ENCODE measurements at regions not wholly inside any gene's neighbourhood (a gene's known extent, or its start where the extent isn't known, plus 50 kb on each side); places are given as distances from the start of the nearest gene placed in this dataset.

DNA sequence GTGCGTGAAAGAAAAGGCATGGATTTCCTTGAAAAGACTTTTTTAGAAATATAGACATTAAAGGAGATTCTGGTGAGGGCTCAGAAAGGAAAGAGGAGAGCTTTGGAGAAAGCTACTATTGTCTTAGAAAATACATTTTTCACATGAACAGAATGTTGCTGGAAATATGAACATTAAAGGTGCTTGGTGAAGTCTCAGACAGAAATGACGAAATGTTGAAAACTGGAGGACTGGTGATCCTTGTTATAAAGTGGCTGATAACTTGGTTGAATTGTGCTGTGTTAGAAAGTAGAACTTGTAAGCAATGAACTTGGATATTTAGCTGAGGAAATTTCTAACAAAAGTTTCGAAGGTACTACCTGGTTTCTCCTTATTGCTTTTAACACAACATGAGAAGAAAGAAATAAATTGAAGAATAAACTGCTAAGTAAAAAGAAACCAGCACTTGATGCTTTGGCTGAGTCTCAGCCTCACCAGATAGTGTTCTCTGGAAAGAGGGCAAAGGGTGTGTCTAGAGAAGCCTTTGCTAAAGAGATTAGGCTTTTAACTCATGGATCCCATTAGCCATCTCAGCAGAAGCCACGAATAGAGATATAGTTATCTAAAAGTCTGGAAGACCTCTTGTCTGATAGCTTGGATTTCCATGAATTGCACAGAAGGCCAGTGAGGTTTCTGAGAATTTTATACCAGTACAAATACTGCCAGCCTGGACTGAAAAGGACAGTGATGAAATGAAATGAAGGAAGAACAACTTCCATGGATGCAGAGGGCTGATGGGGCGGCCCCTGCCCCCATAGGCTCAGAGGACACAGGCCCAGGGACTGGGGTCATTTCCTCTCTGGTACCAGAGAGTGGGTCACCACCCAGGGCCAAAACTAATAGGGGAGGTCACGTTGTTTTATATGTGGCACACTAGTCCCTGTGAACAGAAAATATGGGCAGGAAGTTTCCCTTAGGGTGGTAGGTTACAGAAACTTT, 91.5 kb downstream of the RPL22L1 start (continued):
- TF ChIP-seq, protein P1, sequence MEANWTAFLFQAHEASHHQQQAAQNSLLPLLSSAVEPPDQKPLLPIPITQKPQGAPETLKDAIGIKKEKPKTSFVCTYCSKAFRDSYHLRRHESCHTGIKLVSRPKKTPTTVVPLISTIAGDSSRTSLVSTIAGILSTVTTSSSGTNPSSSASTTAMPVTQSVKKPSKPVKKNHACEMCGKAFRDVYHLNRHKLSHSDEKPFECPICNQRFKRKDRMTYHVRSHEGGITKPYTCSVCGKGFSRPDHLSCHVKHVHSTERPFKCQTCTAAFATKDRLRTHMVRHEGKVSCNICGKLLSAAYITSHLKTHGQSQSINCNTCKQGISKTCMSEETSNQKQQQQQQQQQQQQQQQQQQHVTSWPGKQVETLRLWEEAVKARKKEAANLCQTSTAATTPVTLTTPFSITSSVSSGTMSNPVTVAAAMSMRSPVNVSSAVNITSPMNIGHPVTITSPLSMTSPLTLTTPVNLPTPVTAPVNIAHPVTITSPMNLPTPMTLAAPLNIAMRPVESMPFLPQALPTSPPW (CRISPR knock-in tag; IDR thresholded peaks at IDR 0.05) = no peak
- TF ChIP-seq HDAC6 (IDR thresholded peaks at IDR 0.05; ENCODE audit: low read depth, low read length) (no peak), EWSR1 (IDR thresholded peaks at IDR 0.05; ENCODE audit: borderline replicate concordance, low read depth, partially characterized antibody) (no peak), GATAD2A (IDR thresholded peaks at IDR 0.05) (peak; percentile 97), POU5F1 (IDR thresholded peaks at IDR 0.05; ENCODE audit: borderline replicate concordance, low read depth, low read length, partially characterized antibody) (no peak), SMAD4 (CRISPR knock-in tag; conservative IDR thresholded peaks at IDR 0.05) (peak; percentile 99), MCM5 (IDR thresholded peaks at IDR 0.05; ENCODE audit: low read depth) (no peak), ATF1 (CRISPR knock-in tag; IDR thresholded peaks at IDR 0.05) (no peak), ATF1 (tag; IDR thresholded peaks at IDR 0.05) (peak; percentile 61), RHOXF2B (CRISPR knock-in tag; conservative IDR thresholded peaks at IDR 0.05) (0 out of 2 replicates have a peak, but pooled peaks have one; percentile 29), ZNF445 (CRISPR knock-in tag; IDR thresholded peaks at IDR 0.05; ENCODE audit: low read depth) (no peak; the same call in 1 of the 2 replicates), FOXJ2 (tag; IDR thresholded peaks at IDR 0.05) (0 out of 2 replicates have a peak, but pooled peaks have one; percentile 17), DPF2 (IDR thresholded peaks at IDR 0.05) (peak; percentile 95), FUS (optimal IDR thresholded peaks at IDR 0.05; ENCODE audit: low read depth, low read length) (no peak), ZNF274 (IDR thresholded peaks at IDR 0.05; ENCODE audit: borderline replicate concordance, low read depth, low read length) (peak; percentile 48; the same call in 1 of the 2 replicates), STAT5A (IDR thresholded peaks at IDR 0.05; ENCODE audit: borderline replicate concordance, low read length) (peak; percentile 97), KLF1 (tag; IDR thresholded peaks at IDR 0.05) (no peak), ZNF586 (CRISPR knock-in tag; conservative IDR thresholded peaks at IDR 0.05) (no peak), TOE1 (IDR thresholded peaks at IDR 0.05; ENCODE audit: borderline replicate concordance) (peak; percentile 63), TOE1 (CRISPR knock-in tag; IDR thresholded peaks at IDR 0.05; ENCODE audit: borderline replicate concordance, low read depth) (no peak), PPARD (CRISPR knock-in tag; IDR thresholded peaks at IDR 0.05) (no peak)
- TF ChIP-seq, protein P2, sequence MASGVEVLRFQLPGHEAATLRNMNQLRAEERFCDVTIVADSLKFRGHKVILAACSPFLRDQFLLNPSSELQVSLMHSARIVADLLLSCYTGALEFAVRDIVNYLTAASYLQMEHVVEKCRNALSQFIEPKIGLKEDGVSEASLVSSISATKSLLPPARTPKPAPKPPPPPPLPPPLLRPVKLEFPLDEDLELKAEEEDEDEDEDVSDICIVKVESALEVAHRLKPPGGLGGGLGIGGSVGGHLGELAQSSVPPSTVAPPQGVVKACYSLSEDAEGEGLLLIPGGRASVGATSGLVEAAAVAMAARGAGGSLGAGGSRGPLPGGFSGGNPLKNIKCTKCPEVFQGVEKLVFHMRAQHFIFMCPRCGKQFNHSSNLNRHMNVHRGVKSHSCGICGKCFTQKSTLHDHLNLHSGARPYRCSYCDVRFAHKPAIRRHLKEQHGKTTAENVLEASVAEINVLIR (CRISPR knock-in tag; IDR thresholded peaks at IDR 0.05) = no peak
- TF ChIP-seq, protein P3, sequence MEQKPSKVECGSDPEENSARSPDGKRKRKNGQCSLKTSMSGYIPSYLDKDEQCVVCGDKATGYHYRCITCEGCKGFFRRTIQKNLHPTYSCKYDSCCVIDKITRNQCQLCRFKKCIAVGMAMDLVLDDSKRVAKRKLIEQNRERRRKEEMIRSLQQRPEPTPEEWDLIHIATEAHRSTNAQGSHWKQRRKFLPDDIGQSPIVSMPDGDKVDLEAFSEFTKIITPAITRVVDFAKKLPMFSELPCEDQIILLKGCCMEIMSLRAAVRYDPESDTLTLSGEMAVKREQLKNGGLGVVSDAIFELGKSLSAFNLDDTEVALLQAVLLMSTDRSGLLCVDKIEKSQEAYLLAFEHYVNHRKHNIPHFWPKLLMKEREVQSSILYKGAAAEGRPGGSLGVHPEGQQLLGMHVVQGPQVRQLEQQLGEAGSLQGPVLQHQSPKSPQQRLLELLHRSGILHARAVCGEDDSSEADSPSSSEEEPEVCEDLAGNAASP (IDR thresholded peaks at IDR 0.05) = no peak
- TF ChIP-seq, protein P4, sequence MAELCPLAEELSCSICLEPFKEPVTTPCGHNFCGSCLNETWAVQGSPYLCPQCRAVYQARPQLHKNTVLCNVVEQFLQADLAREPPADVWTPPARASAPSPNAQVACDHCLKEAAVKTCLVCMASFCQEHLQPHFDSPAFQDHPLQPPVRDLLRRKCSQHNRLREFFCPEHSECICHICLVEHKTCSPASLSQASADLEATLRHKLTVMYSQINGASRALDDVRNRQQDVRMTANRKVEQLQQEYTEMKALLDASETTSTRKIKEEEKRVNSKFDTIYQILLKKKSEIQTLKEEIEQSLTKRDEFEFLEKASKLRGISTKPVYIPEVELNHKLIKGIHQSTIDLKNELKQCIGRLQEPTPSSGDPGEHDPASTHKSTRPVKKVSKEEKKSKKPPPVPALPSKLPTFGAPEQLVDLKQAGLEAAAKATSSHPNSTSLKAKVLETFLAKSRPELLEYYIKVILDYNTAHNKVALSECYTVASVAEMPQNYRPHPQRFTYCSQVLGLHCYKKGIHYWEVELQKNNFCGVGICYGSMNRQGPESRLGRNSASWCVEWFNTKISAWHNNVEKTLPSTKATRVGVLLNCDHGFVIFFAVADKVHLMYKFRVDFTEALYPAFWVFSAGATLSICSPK (IDR thresholded peaks at IDR 0.05; ENCODE audit: borderline replicate concordance) = no peak

All from K562 (cell line).